Heart left ventricle (tissue), 16 donors: ENCODE measurements at regions not wholly inside any gene's neighbourhood (a gene's known extent, or its start where the extent isn't known, plus 50 kb on each side); places are given as distances from the start of the nearest gene placed in this dataset.

Experiments used
- ATAC-seq, 4 donors: fragments of 200-7000 bp; cut with Tn5 transposase; one replicate each; pipeline ENCODE4 v1.9.1; 2020 to 2022; ENCODE audit warnings: moderate library complexity in 4 of 4, mild to moderate bottlenecking in 3 of 4, moderate number of reproducible peaks in 1 of 4
- DNase-seq, 5 donors: peaks; one replicate each; pipeline ENCODE4 v3.0.0-alpha.2; 2020
- H3K27ac ChIP-seq, 12 donors: fragments of 200-600 bp; sonication (generic) in 4 of 12; one replicate each; pipeline versions ENCODE4 v1.5.0 to v1.8.0; 2016 to 2022; ENCODE audit warnings: mild to moderate bottlenecking in 2 of 12
- H3K27me3 ChIP-seq, 9 donors: fragments of 200-600 bp; sonication (generic) in 2 of 9; one replicate each; pipeline versions ENCODE4 v1.5.1 to v1.8.0; 2016 to 2022; ENCODE audit warnings: mild to moderate bottlenecking in 3 of 9
- H3K36me3 ChIP-seq, 9 donors: fragments of 200-600 bp; sonication (generic) in 2 of 9; one replicate each; pipeline versions ENCODE4 v1.5.0 to v1.8.0; 2018 to 2022; ENCODE audit warnings: mild to moderate bottlenecking in 2 of 9
- H3K4me1 ChIP-seq, 12 donors: fragments of 200-600 bp; sonication (generic) in 4 of 12; one replicate each; pipeline versions ENCODE4 v1.5.0 to v1.8.0; 2016 to 2022; ENCODE audit warnings: mild to moderate bottlenecking in 3 of 12
- H3K4me3 ChIP-seq, 12 donors: fragments of 200-600 bp; sonication (generic) in 4 of 12; one replicate each; pipeline versions ENCODE4 v1.5.0 to v1.8.0; 2017 to 2022; ENCODE audit warnings: mild to moderate bottlenecking in 9 of 12, moderate library complexity in 4 of 12
- H3K9me3 ChIP-seq, 12 donors: fragments of 200-600 bp; sonication (generic) in 4 of 12; one replicate each; pipeline versions ENCODE4 v1.5.0 to v1.8.0; 2016 to 2022; ENCODE audit warnings: mild to moderate bottlenecking in 1 of 12
- POLR2A ChIP-seq, 2 donors: fragments of 450-650 bp; IDR thresholded peaks; one replicate each; pipeline ENCODE4 v1.6.1; 2017; ENCODE audit warnings: antibody characterized with exemption in 2 of 2, mild to moderate bottlenecking in 2 of 2, moderate library complexity in 2 of 2
- WGBS, 4 donors: extraction: QIAGEN DNeasy Blood & Tissue Kit in 2 of 4; methylation state at CpG; one replicate each; pipeline versions ENCODE4 v1.1.5 to v1.1.7; 2013 to 2018; 5-methylcytosine and 5-hydroxymethylcytosine counted together
- intact Hi-C, 10 donors: fragments of 100-400 bp; cut with DNase I; formaldehyde crosslinking; loops; one replicate each; pipeline versions ENCODE4 v1.11.1 to v1.14.2; 2022
- TF ChIP-seq, protein P1 (sequence below), 12 donors: fragments of 200-600 bp; sonication (generic) in 4 of 12; IDR thresholded peaks; one replicate each; pipeline versions ENCODE4 v1.5.0 to v1.8.0; 2018 to 2022; ENCODE audit warnings: antibody characterized with exemption in 12 of 12, mild to moderate bottlenecking in 5 of 12
- donor health status: ischemic (EF 13 %, LVEDD 7.1; RV severe dilation, severe dysfunction).
- donor health status: healthy with polysubstance abuse.
- donor health status: DM: no; HTN: yes; CAD: no.
- donor health status: DM: no; HTN: no; CAD: no.
- donor health status: ischemic (EF 25% LVEDD 6.9; RV normal size, moderate dysfunction).
- donor health status: ischemic (EF 25% LVEDD 5.7; RV mildly dilated, moderate dysfunction).
- donor health status: healthy.
- donor health status: DM: yes; HTN: yes; CAD: no.
- donor health status: ischemic (EF 35%, LVEDD 5.7; RV mildly dilated, moderate dysfunction).
- donor health status: nonischemic (EF 11% LVEDD 7.7; RV severe dilation, severe dysfunction).
- donor health status: DM: yes; HTN: yes; CAD: no.
- donor health status: PGD.
- donor health status: ischemic (EF 29% LVEDD 5.4; RV normal size, mild dysfunction).
- donor health status: nonischemic (EF 23%, LVEDD 6.1; RV moderate dilation, normal function).

- H3K9me3 ChIP-seq = peaks cover 0 to 7% (median 0%) of the 10 kb centered on the region in 12 donors
- H3K27ac ChIP-seq = no peak overlapping the region
- ATAC-seq (no peak), DNase-seq (no peak)
- 21 to 41% (median 28%) methylated on average over 1 of the region's 1 CpG for WGBS, 4 donors
- no peaks in the 10 kb centered on the region for H3K27me3 ChIP-seq
- no peaks in the 10 kb centered on the region for H3K4me1 ChIP-seq
- TF ChIP-seq POLR2A (IDR thresholded peaks at IDR 0.05) = no peak
- TF ChIP-seq, protein P1, sequence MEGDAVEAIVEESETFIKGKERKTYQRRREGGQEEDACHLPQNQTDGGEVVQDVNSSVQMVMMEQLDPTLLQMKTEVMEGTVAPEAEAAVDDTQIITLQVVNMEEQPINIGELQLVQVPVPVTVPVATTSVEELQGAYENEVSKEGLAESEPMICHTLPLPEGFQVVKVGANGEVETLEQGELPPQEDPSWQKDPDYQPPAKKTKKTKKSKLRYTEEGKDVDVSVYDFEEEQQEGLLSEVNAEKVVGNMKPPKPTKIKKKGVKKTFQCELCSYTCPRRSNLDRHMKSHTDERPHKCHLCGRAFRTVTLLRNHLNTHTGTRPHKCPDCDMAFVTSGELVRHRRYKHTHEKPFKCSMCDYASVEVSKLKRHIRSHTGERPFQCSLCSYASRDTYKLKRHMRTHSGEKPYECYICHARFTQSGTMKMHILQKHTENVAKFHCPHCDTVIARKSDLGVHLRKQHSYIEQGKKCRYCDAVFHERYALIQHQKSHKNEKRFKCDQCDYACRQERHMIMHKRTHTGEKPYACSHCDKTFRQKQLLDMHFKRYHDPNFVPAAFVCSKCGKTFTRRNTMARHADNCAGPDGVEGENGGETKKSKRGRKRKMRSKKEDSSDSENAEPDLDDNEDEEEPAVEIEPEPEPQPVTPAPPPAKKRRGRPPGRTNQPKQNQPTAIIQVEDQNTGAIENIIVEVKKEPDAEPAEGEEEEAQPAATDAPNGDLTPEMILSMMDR (IDR thresholded peaks at IDR 0.05) = no peak
- intact Hi-C loops = no loop called here
- H3K4me3 ChIP-seq = no peak overlapping the region
- no peaks in the 10 kb centered on the region for H3K36me3 ChIP-seq
Observed at GRCh38 chr11:109798521-109798920, 294.7 kb upstream of the ZC3H12C start.

DNA sequence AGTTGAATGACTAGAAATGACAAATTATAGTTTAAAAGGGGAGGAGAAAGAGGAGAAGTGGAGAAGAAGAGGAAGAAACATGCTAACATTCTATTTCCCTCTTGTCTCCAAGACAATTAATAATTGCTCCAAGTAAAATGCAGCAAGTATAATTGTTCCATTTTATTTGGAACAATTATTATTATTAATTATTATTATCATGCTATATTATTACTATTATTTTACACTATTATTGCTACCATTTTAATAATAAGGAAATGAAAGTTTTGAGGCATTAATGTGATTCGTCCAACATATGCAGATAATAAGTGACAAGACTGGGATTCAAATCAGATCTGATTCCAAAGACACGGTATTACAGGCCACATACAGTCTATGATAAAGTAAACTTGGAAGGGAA is 293.6 kb upstream of the ZC3H12C start:
- ATAC-seq (no peak), DNase-seq (no peak)
- Histone ChIP-seq H3K27me3 (no peaks in the 10 kb centered on the region), H3K27ac (no peak overlapping the region), H3K36me3 (no peaks in the 10 kb centered on the region), H3K4me1 (no peaks in the 10 kb centered on the region), H3K4me3 (no peak overlapping the region), H3K9me3 (peaks cover 0 to 7% (median 0%) of the 10 kb centered on the region in 12 donors)
- intact Hi-C loops = no loop called here
- 55 to 66% (median 62%) methylated on average over 2 of the region's 2 CpGs for WGBS, 4 donors
- TF ChIP-seq, protein P1 (IDR thresholded peaks at IDR 0.05) = no peak
- TF ChIP-seq POLR2A (IDR thresholded peaks at IDR 0.05) = no peak

DNA sequence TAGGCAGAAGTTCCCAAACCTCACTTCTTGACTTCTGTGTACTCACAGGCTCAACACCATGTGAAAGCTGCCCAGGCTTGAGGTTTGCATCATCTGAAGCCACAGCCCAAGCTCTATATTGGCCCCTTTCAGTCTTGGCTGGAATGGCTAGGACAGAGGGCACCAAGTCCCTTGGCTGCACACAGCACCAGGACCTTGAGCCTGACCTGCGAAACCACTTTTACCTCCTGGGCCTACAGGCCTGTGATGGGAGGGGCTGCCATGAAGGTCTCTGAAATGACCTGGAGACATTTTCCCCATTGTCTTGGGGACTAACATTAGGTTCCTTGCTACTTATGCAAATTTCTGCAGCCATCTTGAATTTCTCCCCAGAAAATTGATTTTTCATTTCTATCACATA is 288.3 kb upstream of the ZC3H12C start:
- Histone ChIP-seq H3K4me1 (no peaks in the 10 kb centered on the region), H3K36me3 (no peaks in the 10 kb centered on the region), H3K27ac (no peak overlapping the region), H3K27me3 (no peaks in the 10 kb centered on the region), H3K4me3 (no peak overlapping the region), H3K9me3 (peaks cover 0 to 27% (median 0%) of the 10 kb centered on the region in 12 donors)
- TF ChIP-seq POLR2A (IDR thresholded peaks at IDR 0.05) = no peak
- TF ChIP-seq, protein P1 (IDR thresholded peaks at IDR 0.05) = no peak
- no peak for ATAC-seq
- intact Hi-C loops = no loop called here
- WGBS, 4 donors = 99 to 100% (median 100%) methylated on average over 1 of the region's 1 CpG
- DNase-seq = peak in 1 of 5 donors; percentile 33

DNA sequence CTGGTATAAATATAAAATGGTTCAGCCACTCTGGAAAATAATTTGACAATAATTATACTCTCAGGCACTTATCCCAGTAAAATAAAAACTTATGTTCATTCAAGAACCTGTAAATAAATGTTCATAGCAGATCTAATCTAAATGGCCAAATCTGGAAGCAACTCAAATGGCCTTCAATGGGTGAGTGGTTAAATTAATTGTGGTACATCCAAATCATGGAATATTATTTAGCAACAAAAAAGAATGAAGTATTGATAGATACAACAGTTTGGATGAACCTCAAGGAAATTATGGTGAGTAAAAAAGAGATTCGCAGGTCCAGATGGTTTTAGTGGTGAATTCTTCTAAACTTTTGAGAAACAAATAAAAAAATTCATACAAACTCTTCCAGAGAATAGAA is 287.0 kb upstream of the ZC3H12C start:
- H3K4me1 ChIP-seq = no peaks in the 10 kb centered on the region
- no peak overlapping the region for H3K27ac ChIP-seq
- H3K4me3 ChIP-seq = no peak overlapping the region
- WGBS, 4 donors = 0 to 46% (median 22%) methylated on average over 1 of the region's 1 CpG
- no peaks in the 10 kb centered on the region for H3K36me3 ChIP-seq
- no peak for TF ChIP-seq POLR2A (IDR thresholded peaks at IDR 0.05)
- TF ChIP-seq, protein P1 (IDR thresholded peaks at IDR 0.05) = no peak
- peaks cover 0 to 27% (median 0%) of the 10 kb centered on the region in 12 donors for H3K9me3 ChIP-seq
- intact Hi-C loops = no loop called here
- H3K27me3 ChIP-seq = no peaks in the 10 kb centered on the region
- ATAC-seq (no peak), DNase-seq (no peak)
